ENCODE measurements at regions not wholly inside any gene's neighbourhood (a gene's known extent, or its start where the extent isn't known, plus 50 kb on each side); places are given as distances from the start of the nearest gene placed in this dataset.

DNA sequence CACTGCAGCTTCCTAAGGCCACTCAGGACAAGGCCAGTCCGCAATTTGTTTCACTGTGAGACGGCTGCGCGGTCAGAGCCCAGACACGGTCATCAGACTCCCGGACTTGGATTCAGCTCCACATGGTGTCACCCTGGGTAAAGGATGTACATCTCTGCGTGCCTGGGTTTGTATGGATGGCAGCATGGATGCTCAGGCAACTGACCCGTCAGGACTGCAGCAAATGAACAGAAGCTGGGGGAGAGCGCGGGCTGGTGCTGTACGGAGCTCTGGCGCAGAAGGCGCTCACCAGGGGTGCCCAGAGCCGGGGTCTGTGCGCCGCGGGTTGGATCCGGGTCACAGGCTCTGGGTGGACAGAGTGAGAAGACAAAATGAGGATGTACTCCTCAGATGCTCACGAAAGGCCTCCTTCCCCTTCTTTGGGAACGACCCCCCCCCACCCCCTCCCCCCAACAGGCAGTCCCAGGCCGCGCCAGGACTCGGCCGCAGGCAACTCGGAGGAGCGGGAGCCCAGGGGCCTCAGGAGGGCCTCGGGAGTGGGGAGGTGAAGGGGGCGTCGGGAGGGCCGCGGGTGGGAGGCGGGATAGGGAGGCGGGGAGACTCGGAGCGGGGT, 92.4 kb downstream of the CXCL12 start:
- no peaks in the 10 kb centered on the region for H3K9me3 ChIP-seq (ENCODE audit: control insufficient read depth, low read depth, low read length)
- H4K20me1 ChIP-seq (ENCODE audit: control insufficient read depth, extremely low read depth, insufficient read depth, low read length), result no peaks in the 10 kb centered on the region
- dilution Hi-C loops (cut with MboI; ENCODE audit: extremely low pct_ligation_motif_present, low sequenced_read_pairs), result no loop called here
- no peak overlapping the region for H3K4me2 ChIP-seq (ENCODE audit: control insufficient read depth, extremely low read depth, insufficient read depth, low read depth, low read length)
- no peak overlapping the region for H2AFZ ChIP-seq (ENCODE audit: control insufficient read depth, low read length)
- no peak overlapping the region for H3K27ac ChIP-seq (ENCODE audit: control insufficient read depth, insufficient read depth, low read length)
- H3K4me1 ChIP-seq (ENCODE audit: control insufficient read depth, extremely low read depth, insufficient read depth, low read length), result no peaks in the 10 kb centered on the region
- no peak overlapping the region for H3K9ac ChIP-seq (ENCODE audit: control insufficient read depth, extremely low read depth, insufficient read depth, low read length)
- H3K79me2 ChIP-seq (ENCODE audit: control insufficient read depth, insufficient read depth, low read length), result no peaks in the 10 kb centered on the region
- peaks cover 16% of the 10 kb centered on the region for H3K27me3 ChIP-seq (ENCODE audit: control insufficient read depth, extremely low read depth, insufficient read depth, low read length)
- no peaks in the 10 kb centered on the region for H3K36me3 ChIP-seq (ENCODE audit: control insufficient read depth in 2 of 2, extremely low read depth in 1 of 2, insufficient read depth in 2 of 2, low read length in 2 of 2)
- TF ChIP-seq EZH2 (IDR thresholded peaks at IDR 0.05; ENCODE audit: low read length), result peak; percentile 61
- TF ChIP-seq, protein P1, sequence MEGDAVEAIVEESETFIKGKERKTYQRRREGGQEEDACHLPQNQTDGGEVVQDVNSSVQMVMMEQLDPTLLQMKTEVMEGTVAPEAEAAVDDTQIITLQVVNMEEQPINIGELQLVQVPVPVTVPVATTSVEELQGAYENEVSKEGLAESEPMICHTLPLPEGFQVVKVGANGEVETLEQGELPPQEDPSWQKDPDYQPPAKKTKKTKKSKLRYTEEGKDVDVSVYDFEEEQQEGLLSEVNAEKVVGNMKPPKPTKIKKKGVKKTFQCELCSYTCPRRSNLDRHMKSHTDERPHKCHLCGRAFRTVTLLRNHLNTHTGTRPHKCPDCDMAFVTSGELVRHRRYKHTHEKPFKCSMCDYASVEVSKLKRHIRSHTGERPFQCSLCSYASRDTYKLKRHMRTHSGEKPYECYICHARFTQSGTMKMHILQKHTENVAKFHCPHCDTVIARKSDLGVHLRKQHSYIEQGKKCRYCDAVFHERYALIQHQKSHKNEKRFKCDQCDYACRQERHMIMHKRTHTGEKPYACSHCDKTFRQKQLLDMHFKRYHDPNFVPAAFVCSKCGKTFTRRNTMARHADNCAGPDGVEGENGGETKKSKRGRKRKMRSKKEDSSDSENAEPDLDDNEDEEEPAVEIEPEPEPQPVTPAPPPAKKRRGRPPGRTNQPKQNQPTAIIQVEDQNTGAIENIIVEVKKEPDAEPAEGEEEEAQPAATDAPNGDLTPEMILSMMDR (optimal IDR thresholded peaks at IDR 0.05 in 1 of 3, IDR thresholded peaks at IDR 0.05 in 1 of 3, conservative IDR thresholded peaks at IDR 0.05 in 1 of 3; ENCODE audit: extremely low read depth in 1 of 3, insufficient read depth in 2 of 3, low read length in 3 of 3), result no peak
- no peak for FAIRE-seq
- DNase-seq (ENCODE audit: low read depth, low spot score), result no peak
- no peaks in the 10 kb centered on the region for H3K9me1 ChIP-seq (ENCODE audit: control insufficient read depth, extremely low read depth, insufficient read depth, low read length)
- no peak overlapping the region for H3K4me3 ChIP-seq (ENCODE audit: control insufficient read depth in 2 of 3, extremely low read depth in 1 of 3, insufficient read depth in 2 of 3, low read depth in 1 of 3, low read length in 3 of 3)

DNA sequence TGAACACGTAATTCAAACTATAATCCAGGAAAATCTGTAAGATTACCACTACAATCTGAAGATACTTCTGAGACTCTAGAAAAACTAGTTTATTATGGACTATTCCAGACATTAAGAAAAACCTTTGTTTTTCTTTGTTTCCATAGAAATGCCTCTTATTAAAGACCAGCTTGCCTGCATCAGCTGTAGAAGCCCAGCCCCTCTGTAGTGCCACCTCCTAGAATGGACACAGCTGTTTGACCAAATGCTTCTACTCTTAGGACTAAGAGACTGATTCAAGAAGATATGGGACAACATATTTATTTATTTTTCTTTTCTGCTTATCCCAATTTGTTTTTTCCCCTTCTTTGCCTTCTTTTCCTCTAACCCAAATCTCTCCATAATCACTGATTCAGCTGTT, 93.8 kb downstream of the CXCL12 start:
- Histone ChIP-seq H3K4me1 (ENCODE audit: control insufficient read depth, extremely low read depth, insufficient read depth, low read length) (no peaks in the 10 kb centered on the region), H2AFZ (ENCODE audit: control insufficient read depth, low read length) (no peak overlapping the region), H3K27me3 (ENCODE audit: control insufficient read depth, extremely low read depth, insufficient read depth, low read length) (peaks cover 21% of the 10 kb centered on the region), H4K20me1 (ENCODE audit: control insufficient read depth, extremely low read depth, insufficient read depth, low read length) (no peaks in the 10 kb centered on the region), H3K9me3 (ENCODE audit: control insufficient read depth, low read depth, low read length) (no peaks in the 10 kb centered on the region), H3K9me1 (ENCODE audit: control insufficient read depth, extremely low read depth, insufficient read depth, low read length) (no peaks in the 10 kb centered on the region), H3K36me3 (ENCODE audit: control insufficient read depth in 2 of 2, extremely low read depth in 1 of 2, insufficient read depth in 2 of 2, low read length in 2 of 2) (no peaks in the 10 kb centered on the region), H3K79me2 (ENCODE audit: control insufficient read depth, insufficient read depth, low read length) (no peaks in the 10 kb centered on the region), H3K27ac (ENCODE audit: control insufficient read depth, insufficient read depth, low read length) (no peak overlapping the region), H3K4me2 (ENCODE audit: control insufficient read depth, extremely low read depth, insufficient read depth, low read depth, low read length) (no peak overlapping the region), H3K9ac (ENCODE audit: control insufficient read depth, extremely low read depth, insufficient read depth, low read length) (no peak overlapping the region), H3K4me3 (ENCODE audit: control insufficient read depth in 2 of 3, extremely low read depth in 1 of 3, insufficient read depth in 2 of 3, low read depth in 1 of 3, low read length in 3 of 3) (no peak overlapping the region)
- TF ChIP-seq, protein P1 (optimal IDR thresholded peaks at IDR 0.05 in 1 of 3, IDR thresholded peaks at IDR 0.05 in 1 of 3, conservative IDR thresholded peaks at IDR 0.05 in 1 of 3; ENCODE audit: extremely low read depth in 1 of 3, insufficient read depth in 2 of 3, low read length in 3 of 3), result no peak
- no peak for TF ChIP-seq EZH2 (IDR thresholded peaks at IDR 0.05; ENCODE audit: low read length)
- FAIRE-seq, result no peak
- dilution Hi-C loops (cut with MboI; ENCODE audit: extremely low pct_ligation_motif_present, low sequenced_read_pairs), result no loop called here
- DNase-seq (ENCODE audit: low read depth, low spot score), result no peak
